HUES64 (cell line): ENCODE measurements at regions not wholly inside any gene's neighbourhood (a gene's known extent, or its start where the extent isn't known, plus 50 kb on each side); places are given as distances from the start of the nearest gene placed in this dataset.
"Not testable (repeated sequence)": the region's sequence is repeated elsewhere in the genome, so short reads cannot be mapped to it uniquely, and the experiment has no call there.

Source experiments
- H3K27ac ChIP-seq: 2 replicates; pipeline ENCODE4 v1.7.0; 2013; ENCODE audit warnings: low read depth, low read length, inconsistent platforms
- H3K27me3 ChIP-seq: 2 replicates; pipeline ENCODE4 v1.6.1; 2013; ENCODE audit warnings: mild to moderate bottlenecking, low read length; ENCODE audit not compliant: insufficient read depth
- H3K36me3 ChIP-seq: 2 replicates; pipeline ENCODE4 v1.6.1; 2013; ENCODE audit warnings: mild to moderate bottlenecking, low read length; ENCODE audit not compliant: insufficient read depth
- H3K4me1 ChIP-seq: 2 replicates; pipeline ENCODE4 v1.6.1; 2013; ENCODE audit warnings: mild to moderate bottlenecking, low read length, moderate library complexity; ENCODE audit not compliant: insufficient read depth
- H3K4me3 ChIP-seq: 2 replicates; pipeline ENCODE4 v1.5.1; 2013; ENCODE audit warnings: mild to moderate bottlenecking, low read length, moderate library complexity
- H3K9ac ChIP-seq: 2 replicates; pipeline ENCODE4 v1.6.1; 2013; ENCODE audit warnings: mild to moderate bottlenecking, low read depth, low read length
- H3K9me3 ChIP-seq: 2 replicates; pipeline ENCODE4 v1.6.1; 2013; ENCODE audit warnings: low read depth, low read length; ENCODE audit not compliant: insufficient read depth
- WGBS: fragments of 150-250, 120-280 bp; methylation state at CpG from one replicate; pipeline ENCODE4 v1.1.7; 2013; ENCODE audit warnings: missing lambda C conversion rate; 5-methylcytosine and 5-hydroxymethylcytosine counted together

DNA sequence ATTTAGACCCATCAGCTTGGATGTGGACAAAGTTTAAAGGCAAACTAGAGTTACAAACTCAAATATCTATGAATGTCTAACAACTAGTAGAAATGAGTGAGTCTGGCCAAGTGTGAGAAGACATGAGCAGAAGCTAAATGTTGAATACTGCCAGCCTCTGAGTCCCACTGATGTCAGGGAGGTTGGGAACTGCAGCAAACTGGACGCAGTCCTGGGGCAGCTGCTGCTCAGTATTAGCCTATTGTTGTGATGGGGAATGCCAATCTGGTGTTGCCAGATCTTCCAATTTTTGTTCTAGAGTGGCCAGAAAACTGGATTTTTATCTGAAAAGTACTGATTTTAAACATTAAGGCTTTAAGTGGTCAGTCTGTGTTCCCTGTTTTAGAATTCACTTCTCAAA lies 770.4 kb upstream of the STXBP6 start:
- H3K4me3 ChIP-seq: no peak overlapping the region
- no peaks in the 10 kb centered on the region for H3K9me3 ChIP-seq
- H3K27me3 ChIP-seq: no peaks in the 10 kb centered on the region
- no peaks in the 10 kb centered on the region for H3K36me3 ChIP-seq
- H3K9ac ChIP-seq: no peak overlapping the region
- peaks cover 13% of the 10 kb centered on the region; the same call in 1 of the 2 replicates for H3K4me1 ChIP-seq
- no peak overlapping the region for H3K27ac ChIP-seq
- 92% methylated on average over 1 of the region's 1 CpG for WGBS

DNA sequence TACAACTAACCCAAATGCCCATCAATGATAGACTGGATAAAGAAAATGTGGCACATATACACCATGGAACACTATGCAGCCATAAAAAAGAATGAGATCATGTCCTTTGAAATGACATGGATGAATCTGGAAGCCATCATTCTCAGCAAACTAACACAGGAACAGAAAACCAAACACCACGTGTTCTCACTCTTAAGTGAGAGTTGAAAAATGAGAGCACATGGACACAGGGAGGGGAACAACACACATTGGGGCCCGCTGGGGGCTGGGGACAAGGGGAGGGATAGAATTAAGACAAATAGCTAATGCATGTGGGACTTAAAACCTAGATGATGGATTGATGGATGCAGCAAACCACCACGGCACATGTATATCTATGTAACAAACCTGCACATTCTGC lies 764.7 kb upstream of the STXBP6 start:
- not testable (repeated sequence) for H3K27me3 ChIP-seq, H3K9ac ChIP-seq, H3K27ac ChIP-seq, H3K36me3 ChIP-seq, H3K9me3 ChIP-seq, H3K4me3 ChIP-seq
- 95% methylated on average over 3 of the region's 3 CpGs for WGBS
- H3K4me1 ChIP-seq: peaks cover 16% of the 10 kb centered on the region; the same call in 1 of the 2 replicates

DNA sequence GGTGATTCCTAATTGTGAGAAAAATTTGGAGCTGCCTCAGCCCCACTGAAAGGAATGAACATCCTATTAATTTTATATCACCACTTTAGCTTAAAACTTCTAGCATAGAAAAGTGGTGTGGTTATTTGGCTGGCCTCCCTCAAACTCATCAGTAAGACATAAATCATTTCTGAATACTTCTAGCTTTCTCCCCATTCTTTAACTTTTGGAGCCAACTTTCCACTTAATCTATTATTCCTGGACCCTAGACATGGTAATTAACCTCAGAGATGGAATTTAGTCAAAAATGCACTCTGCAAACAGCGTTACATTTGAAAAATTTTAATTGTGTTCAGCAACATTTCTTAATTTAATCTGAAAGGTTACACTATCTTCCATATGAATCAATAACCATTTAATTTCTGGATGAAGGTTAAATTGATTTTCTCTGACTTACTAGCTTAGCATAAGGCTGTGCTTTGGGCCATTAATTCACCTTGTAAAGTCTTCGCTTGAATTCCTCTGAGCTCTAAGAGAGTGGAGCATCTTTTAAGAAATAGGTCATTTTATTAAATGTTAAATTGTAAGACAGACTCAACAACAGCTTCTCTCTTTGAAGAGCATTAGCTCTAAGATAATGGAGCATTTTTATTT lies 753.6 kb upstream of the STXBP6 start:
- H3K9ac ChIP-seq: no peak overlapping the region
- WGBS: 95% methylated on average over 2 of the region's 2 CpGs
- H3K27ac ChIP-seq: no peak overlapping the region
- no peaks in the 10 kb centered on the region for H3K36me3 ChIP-seq
- no peaks in the 10 kb centered on the region for H3K27me3 ChIP-seq
- no peaks in the 10 kb centered on the region for H3K4me1 ChIP-seq
- H3K4me3 ChIP-seq: no peak overlapping the region
- H3K9me3 ChIP-seq: no peaks in the 10 kb centered on the region

DNA sequence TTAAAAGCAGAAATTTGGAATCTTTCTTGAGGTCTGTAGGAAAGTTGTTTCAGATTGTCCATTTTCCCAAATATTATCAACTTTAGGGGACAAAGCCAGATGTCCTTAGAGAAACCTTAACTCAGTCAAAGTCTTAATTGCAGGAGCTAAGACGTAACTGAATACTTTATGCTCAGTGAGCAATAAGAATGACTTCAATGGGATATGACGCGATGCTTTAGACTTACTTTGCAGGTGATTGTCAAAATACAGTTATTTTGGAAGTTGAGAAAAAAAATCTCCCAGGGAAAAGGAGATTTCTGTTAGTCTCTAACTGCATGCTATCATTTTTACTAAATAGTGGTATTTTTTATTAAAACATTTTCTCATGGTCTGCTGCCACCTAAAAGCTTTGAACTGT lies 750.9 kb upstream of the STXBP6 start:
- no peaks in the 10 kb centered on the region for H3K36me3 ChIP-seq
- 96% methylated on average over 3 of the region's 3 CpGs for WGBS
- H3K4me3 ChIP-seq: no peak overlapping the region

DNA sequence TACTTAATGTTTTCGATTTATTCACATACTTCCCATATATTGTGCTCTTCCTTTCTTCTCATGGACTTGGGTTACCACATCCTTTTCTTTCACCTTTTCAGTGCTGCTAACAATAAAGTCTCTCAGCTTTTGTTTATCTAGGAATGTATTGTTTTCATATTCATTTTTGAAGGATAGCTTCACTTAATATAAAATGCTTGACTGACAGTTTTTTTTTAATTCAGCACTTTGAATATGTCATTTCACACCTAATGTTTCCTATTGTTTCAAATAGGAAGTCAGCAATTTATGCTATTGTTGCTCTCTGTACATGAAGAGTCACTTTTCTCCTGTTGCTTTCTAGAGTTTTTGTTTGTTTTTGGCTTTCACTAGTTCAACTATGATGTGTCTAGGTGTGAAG lies 738.3 kb upstream of the STXBP6 start:
- H3K4me1 ChIP-seq: no peaks in the 10 kb centered on the region
- no peak overlapping the region for H3K27ac ChIP-seq
- 100% methylated on average over 1 of the region's 1 CpG for WGBS
- no peak overlapping the region for H3K4me3 ChIP-seq
- H3K36me3 ChIP-seq: no peaks in the 10 kb centered on the region
- no peak overlapping the region for H3K9ac ChIP-seq
- peaks cover 11% of the 10 kb centered on the region; the same call in 1 of the 2 replicates for H3K9me3 ChIP-seq
- H3K27me3 ChIP-seq: no peaks in the 10 kb centered on the region

More for the DNA sequence above, 750.9 kb upstream of the STXBP6 start:
- no peak overlapping the region for H3K9ac ChIP-seq
- no peaks in the 10 kb centered on the region for H3K9me3 ChIP-seq
- H3K4me1 ChIP-seq: peaks cover 4% of the 10 kb centered on the region; the same call in 1 of the 2 replicates
- H3K27me3 ChIP-seq: no peaks in the 10 kb centered on the region
- H3K27ac ChIP-seq: no peak overlapping the region

DNA sequence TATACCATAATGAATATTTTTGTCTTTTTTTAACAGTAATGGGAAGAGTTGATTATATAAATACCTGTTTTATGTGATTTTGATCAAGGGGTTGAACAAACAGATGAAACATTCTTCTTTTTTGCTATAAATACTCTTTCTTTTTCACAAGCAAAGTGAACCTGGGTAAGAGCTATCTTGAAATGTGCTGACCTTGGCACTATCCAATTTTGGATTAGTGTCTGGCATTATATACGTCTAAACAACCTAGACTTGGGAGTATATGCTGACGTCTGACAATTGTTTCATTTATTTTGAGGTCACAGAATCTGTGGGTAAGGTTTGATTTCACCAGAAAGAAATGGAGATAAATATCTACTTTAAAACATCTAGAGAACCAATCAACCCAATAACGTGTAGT lies 716.0 kb upstream of the STXBP6 start:
- peaks cover 11% of the 10 kb centered on the region for H3K4me1 ChIP-seq
- WGBS: 91% methylated on average over 3 of the region's 3 CpGs
- no peak overlapping the region for H3K4me3 ChIP-seq
- no peak overlapping the region for H3K9ac ChIP-seq
- H3K27me3 ChIP-seq: no peaks in the 10 kb centered on the region
- H3K36me3 ChIP-seq: no peaks in the 10 kb centered on the region
- no peaks in the 10 kb centered on the region for H3K9me3 ChIP-seq
- no peak overlapping the region for H3K27ac ChIP-seq

DNA sequence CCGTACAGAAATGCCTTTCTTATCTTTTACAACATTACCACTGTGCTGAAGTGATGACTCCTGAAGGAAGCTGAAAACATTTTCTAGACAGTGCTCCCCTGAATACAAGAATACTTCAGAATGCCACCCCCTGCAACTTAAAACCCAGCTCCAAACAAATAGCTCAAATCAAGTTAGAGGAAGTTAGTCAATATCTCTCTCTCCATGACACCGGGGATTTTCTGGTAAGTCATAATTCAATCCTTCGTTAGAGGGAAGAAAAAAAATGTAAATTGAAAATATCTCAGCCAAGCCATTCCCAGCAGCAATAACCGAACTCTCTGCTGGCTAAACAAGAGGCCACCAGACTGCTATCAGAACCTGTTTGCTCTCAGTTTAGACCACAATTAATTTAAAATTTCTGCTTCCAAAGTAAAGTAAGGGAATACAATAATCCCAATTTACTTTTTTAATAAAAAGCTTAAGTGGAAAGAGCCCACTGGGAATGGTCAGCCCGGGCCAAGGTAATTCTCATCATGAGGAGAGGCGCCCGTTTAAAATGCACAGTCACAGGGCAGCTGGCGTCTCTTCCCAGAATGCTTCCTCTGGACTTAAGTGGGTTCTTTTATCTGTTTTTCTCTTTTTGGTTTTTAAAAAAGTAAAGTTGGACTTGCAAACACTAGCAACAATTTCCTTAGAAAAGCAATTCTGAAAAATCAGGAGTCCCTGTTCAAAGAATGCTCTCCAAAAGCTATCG lies 710.1 kb upstream of the STXBP6 start:
- Histone ChIP-seq H3K4me3 (no peak overlapping the region), H3K4me1 (peaks cover 32% of the 10 kb centered on the region), H3K27ac (no peak overlapping the region), H3K27me3 (no peaks in the 10 kb centered on the region), H3K36me3 (no peaks in the 10 kb centered on the region), H3K9me3 (no peaks in the 10 kb centered on the region), H3K9ac (no peak overlapping the region)
- WGBS: 83% methylated on average over 7 of the region's 9 CpGs

DNA sequence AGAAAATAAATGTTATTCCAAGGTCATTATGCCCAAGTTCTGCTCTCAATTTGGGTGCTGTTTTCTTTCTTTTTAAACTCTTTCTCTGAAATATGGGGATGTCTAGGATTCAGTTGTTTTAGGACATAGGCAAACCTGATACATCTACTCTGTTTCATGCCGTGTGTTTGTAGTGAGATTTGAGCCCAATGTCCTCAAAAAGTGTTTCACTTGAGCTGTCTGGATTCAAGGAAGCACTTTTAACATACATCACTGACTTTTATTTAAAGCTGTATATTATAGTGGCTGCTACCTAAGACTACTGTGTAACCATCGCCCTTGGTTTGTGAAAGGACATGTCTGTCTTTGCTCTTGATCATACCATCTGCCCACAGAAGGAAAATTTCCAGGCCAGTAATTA lies 709.3 kb upstream of the STXBP6 start:
- H3K9me3 ChIP-seq: no peaks in the 10 kb centered on the region
- H3K9ac ChIP-seq: no peak overlapping the region
- no peaks in the 10 kb centered on the region for H3K36me3 ChIP-seq
- H3K4me1 ChIP-seq: peaks cover 32% of the 10 kb centered on the region
- 88% methylated on average over 2 of the region's 2 CpGs for WGBS
- H3K27ac ChIP-seq: no peak overlapping the region
- no peak overlapping the region for H3K4me3 ChIP-seq
- H3K27me3 ChIP-seq: no peaks in the 10 kb centered on the region

DNA sequence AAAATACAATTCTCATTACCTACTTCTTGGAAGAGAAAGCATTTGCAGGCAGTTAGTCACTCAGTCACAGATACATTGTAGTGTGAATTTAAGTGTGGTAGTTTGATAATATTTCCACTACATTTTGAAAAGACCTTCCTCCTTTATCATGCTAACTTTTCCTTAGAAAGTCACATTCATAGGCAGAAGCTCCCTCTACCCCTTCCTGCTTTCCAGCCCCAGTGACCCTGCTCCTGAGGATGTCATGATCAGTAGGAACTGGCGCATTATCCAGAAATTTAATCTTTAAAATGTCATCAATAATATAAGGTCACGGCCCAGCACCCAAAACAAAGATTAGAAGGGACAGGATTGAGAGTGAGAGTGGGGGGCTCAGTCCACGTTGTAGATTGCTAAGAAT lies 707.4 kb upstream of the STXBP6 start:
- H3K27me3 ChIP-seq: no peaks in the 10 kb centered on the region
- H3K36me3 ChIP-seq: no peaks in the 10 kb centered on the region
- peaks cover 32% of the 10 kb centered on the region for H3K4me1 ChIP-seq
- peak overlapping the region; percentile 90 for H3K27ac ChIP-seq
- no peaks in the 10 kb centered on the region for H3K9me3 ChIP-seq
- H3K9ac ChIP-seq: peak overlapping the region; percentile 41; the same call in 1 of the 2 replicates
- 66% methylated on average over 3 of the region's 3 CpGs for WGBS
- no peak overlapping the region; the same call in 1 of the 2 replicates for H3K4me3 ChIP-seq

DNA sequence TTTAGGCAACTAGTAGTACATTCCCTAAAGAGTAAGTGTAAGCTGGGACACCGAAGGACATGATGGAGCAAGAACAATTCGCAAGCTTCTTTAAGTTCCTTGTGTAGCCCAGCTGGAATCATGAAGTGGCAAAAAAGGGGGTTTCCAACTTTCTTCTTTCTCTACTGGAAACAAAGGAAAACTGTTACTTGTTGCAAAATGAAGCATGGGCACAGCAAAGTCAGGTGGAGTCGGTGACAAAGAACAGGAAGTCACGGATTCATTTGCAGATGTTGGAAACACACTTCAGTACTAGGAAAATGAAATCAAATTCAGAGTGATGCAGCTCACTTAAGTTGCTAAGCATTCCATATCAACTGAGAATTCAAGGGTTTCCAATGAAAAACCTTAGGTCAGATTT lies 706.9 kb upstream of the STXBP6 start:
- H3K9ac ChIP-seq: peak overlapping the region; percentile 41
- no peak overlapping the region; the same call in 1 of the 2 replicates for H3K4me3 ChIP-seq
- H3K9me3 ChIP-seq: no peaks in the 10 kb centered on the region
- WGBS: 23% methylated on average over 4 of the region's 4 CpGs
- H3K36me3 ChIP-seq: no peaks in the 10 kb centered on the region
- H3K4me1 ChIP-seq: peaks cover 32% of the 10 kb centered on the region
- no peaks in the 10 kb centered on the region for H3K27me3 ChIP-seq
- peak overlapping the region; percentile 90 for H3K27ac ChIP-seq

DNA sequence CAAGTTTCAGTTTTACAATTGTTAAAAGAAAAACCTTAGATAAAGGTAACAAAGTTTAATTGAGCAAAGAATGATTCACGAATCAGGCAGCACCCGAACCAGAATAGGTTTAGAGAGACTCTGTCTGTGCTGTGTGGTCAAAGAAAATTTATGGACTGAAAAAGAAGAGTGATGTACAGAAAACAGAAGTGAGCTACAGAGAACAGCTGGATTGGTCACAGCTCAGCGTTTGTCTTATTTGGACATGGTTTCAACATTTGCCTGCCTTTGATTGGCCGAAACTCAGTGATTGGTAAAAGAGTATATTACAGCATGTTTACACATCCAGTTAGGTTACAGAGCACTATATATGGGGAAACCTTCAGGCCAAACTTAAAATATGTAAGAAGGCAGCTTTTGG lies 703.2 kb upstream of the STXBP6 start:
- Histone ChIP-seq H3K4me3 (no peak overlapping the region), H3K4me1 (peaks cover 30% of the 10 kb centered on the region), H3K27ac (no peak overlapping the region), H3K9me3 (no peaks in the 10 kb centered on the region), H3K9ac (no peak overlapping the region), H3K27me3 (no peaks in the 10 kb centered on the region), H3K36me3 (no peaks in the 10 kb centered on the region)
- WGBS: 96% methylated on average over 4 of the region's 4 CpGs
